Muscle of leg (tissue), 3 donors: ENCODE measurements at regions not wholly inside any gene's neighbourhood (a gene's known extent, or its start where the extent isn't known, plus 50 kb on each side); places are given as distances from the start of the nearest gene placed in this dataset.
"Not testable (repeated sequence)": the region's sequence is repeated elsewhere in the genome, so short reads cannot be mapped to it uniquely, and the experiment has no call there.

Experiments
- DNase-seq: peaks from one replicate; pipeline ENCODE4 v3.0.0; 2013
- H3K27ac ChIP-seq: one replicate; pipeline ENCODE4 v1.5.1; 2013; ENCODE audit warnings: mild to moderate bottlenecking, low read length, control low read depth
- H3K27me3 ChIP-seq: one replicate; pipeline ENCODE4 v1.6.1; 2013; ENCODE audit warnings: low read length; ENCODE audit not compliant: control insufficient read depth, insufficient read depth
- H3K36me3 ChIP-seq: one replicate; pipeline ENCODE4 v1.6.1; 2013; ENCODE audit warnings: low read length; ENCODE audit not compliant: control insufficient read depth, insufficient read depth
- H3K4me1 ChIP-seq: one replicate; pipeline ENCODE4 v1.6.1; 2013; ENCODE audit warnings: low read length; ENCODE audit not compliant: control insufficient read depth, insufficient read depth
- H3K4me3 ChIP-seq: one replicate; pipeline ENCODE4 v1.5.1; 2013; ENCODE audit warnings: low read length, control low read depth
- H3K9me3 ChIP-seq: replicated peaks from 2 replicates; pipeline ENCODE4 v1.6.1; 2013; ENCODE audit warnings: low read depth, low read length; ENCODE audit not compliant: control insufficient read depth
- WGBS: methylation state at CpG from one replicate; pipeline ENCODE4 v1.1.5; 2013; ENCODE audit warnings: missing lambda C conversion rate; ENCODE audit not compliant: insufficient coverage; 5-methylcytosine and 5-hydroxymethylcytosine counted together

DNA sequence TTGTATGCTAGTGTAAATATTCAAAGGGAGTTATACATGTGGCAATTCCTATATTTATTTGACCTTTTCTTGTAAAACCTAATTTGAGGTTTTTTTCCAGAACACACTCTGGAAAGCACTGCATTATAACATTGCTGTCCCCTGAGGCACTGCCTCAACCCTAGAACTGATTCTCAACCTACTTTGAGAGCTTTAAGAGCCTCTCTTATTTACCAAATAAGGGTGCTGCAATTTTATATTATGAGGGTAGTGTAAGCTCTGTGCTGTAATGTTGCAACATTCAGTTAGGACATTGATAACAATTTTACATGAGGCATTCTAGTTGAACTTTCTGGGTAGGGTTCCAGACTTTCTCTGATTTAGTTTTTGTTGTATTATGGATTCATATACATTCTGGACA is 302.2 kb upstream of the DEPDC1 start:
- DNase-seq: no peak
- no peak overlapping the region for H3K27ac ChIP-seq
- no peaks in the 10 kb centered on the region for H3K27me3 ChIP-seq
- no peak overlapping the region for H3K4me3 ChIP-seq
- no peaks in the 10 kb centered on the region for H3K9me3 ChIP-seq
- no peaks in the 10 kb centered on the region for H3K36me3 ChIP-seq
- H3K4me1 ChIP-seq: no peaks in the 10 kb centered on the region

DNA sequence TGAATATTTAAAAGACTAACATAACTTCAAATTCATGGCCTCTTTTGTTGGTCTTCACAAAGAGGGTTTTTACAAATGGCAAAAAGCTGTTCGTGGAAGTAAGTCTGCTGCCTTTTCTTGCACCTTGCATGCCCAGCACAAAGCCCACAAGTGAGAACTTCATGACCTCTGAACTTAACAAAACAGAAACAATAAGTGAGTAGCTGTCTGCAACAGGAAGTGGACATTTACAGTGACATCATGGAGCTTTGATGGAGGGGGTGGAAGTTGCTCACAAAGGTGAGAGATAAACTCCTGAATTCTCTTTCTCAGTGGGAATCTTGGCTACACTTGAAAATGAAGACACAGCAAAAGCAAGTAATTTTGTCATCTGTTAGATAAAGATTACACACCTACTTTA is 303.3 kb upstream of the DEPDC1 start:
- WGBS: no CpG with 5 or more reads among the region's 1 CpG
- no peaks in the 10 kb centered on the region for H3K36me3 ChIP-seq
- H3K27me3 ChIP-seq: no peaks in the 10 kb centered on the region
- no peak overlapping the region for H3K27ac ChIP-seq
- no peak overlapping the region for H3K4me3 ChIP-seq
- DNase-seq: no peak
- H3K4me1 ChIP-seq: no peaks in the 10 kb centered on the region
- no peaks in the 10 kb centered on the region for H3K9me3 ChIP-seq

DNA sequence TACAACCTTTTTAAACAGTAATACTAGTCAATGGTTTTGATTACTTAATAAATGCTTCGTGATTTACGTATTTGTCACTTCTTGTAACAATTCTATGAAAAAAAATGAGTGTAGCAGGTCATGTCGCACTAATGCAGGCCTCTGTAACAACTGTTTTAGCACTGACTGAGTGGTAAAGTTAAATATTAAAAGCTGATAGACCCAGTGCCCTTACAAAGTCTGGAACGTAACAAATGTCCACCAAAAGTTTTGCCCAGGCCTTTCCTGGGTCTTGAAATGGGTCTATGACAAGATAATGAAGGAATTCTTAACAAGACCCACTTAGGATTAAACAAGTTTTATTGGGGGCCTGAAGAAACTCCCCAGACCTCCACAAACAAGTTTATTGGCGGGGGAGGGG is 304.6 kb upstream of the DEPDC1 start:
- WGBS: 60% methylated on average over 1 of the region's 5 CpGs
- H3K4me3 ChIP-seq: no peak overlapping the region

DNA sequence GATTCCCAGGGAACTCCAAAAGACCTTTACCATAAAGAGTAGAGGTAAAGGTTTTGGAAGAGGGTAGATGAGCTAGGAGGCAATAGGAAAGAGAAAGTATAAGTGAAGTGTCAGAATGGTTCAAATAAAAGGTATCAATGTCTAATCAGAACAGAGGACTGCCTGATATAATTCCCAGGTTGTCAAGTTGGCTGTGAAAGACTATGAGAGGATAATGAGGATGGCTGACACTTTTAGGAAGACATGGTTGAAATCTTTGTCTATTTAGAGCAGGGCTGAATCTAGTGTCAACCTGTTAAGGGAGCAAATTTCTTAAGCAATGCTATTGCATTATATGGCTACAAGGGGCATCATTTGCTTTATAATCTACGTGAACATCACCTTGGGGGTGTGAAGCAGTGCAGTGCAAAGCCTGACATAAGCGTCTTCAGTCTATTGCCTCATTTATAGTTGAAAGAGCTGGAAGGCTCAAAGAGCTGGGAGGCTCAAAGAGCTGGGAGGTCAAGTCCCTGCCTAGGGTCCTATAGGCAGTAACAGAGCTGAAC is 308.3 kb upstream of the DEPDC1 start:
- Histone ChIP-seq H3K9me3 (no peaks in the 10 kb centered on the region), H3K36me3 (no peaks in the 10 kb centered on the region), H3K27me3 (no peaks in the 10 kb centered on the region), H3K4me1 (no peaks in the 10 kb centered on the region), H3K27ac (no peak overlapping the region), H3K4me3 (no peak overlapping the region)
- WGBS: 70% methylated on average over 2 of the region's 2 CpGs
- DNase-seq: no peak

More for the DNA sequence above, 304.6 kb upstream of the DEPDC1 start:
- Histone ChIP-seq H3K9me3 (no peaks in the 10 kb centered on the region), H3K4me1 (no peaks in the 10 kb centered on the region), H3K27ac (no peak overlapping the region), H3K36me3 (no peaks in the 10 kb centered on the region), H3K27me3 (no peaks in the 10 kb centered on the region)
- no peak for DNase-seq

DNA sequence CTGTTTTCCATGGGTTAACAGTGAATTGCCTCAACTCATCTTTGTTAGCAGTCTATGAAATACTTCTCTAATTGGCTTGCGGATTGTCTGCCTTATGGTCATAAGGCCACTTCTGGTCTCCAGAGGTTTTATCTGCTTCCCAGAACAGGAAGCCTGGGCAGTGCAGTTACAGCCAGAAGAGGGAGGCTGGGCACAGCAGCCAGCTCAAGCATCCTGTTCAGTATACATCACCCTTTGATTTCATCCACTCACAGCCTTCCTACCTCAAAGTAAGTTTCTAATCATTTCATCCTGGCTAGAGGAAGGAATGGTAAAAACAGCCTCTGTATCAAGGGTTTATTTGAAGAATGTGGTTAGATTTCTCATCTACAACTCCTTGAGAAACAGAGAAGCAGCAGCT is 311.5 kb upstream of the DEPDC1 start:
- Histone ChIP-seq H3K27ac (no peak overlapping the region), H3K4me1 (no peaks in the 10 kb centered on the region), H3K4me3 (no peak overlapping the region), H3K36me3 (no peaks in the 10 kb centered on the region), H3K9me3 (no peaks in the 10 kb centered on the region), H3K27me3 (no peaks in the 10 kb centered on the region)
- WGBS: no CpG with 5 or more reads among the region's 1 CpG
- DNase-seq: peak; percentile 7

DNA sequence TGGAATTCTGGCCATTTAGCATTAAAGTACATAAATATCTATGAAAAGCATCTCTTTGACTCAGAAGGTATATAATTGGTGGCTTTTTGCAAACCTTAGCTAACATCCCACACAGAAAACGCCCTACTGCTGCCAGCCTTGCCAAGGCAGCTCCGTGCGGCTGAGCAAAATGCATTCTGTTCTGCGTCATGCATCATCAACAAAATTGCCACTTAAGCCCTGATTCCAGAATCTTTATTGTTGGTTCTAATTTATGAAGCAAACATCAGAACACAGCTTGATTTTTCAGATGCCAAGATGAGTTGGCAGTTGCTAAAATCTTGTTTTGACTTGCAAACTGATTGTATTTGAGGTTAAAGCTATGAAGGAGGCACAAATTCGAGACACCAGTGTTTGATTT is 314.9 kb upstream of the DEPDC1 start:
- Histone ChIP-seq H3K4me3 (no peak overlapping the region), H3K4me1 (no peaks in the 10 kb centered on the region), H3K36me3 (no peaks in the 10 kb centered on the region), H3K27me3 (no peaks in the 10 kb centered on the region), H3K27ac (no peak overlapping the region), H3K9me3 (no peaks in the 10 kb centered on the region)
- WGBS: 40% methylated on average over 3 of the region's 5 CpGs
- DNase-seq: no peak

DNA sequence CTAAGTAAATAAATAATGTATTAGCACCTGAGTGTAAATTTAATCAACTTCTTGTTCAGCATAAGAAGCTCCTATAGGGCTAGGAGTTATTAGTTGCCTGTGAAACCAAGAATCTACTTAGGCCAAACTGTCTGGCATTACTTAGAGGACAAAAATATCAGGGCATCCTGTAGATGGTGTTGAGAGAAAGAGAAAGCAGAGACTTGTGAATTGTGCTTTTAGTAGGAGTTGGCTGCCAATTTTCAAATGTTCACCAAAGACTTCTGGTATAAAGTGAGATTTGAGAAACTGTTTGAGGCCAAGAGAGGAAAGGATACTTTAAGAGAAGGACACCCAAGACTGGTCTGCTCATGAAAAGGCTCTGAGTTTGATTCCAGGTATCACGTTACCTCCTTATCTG is 315.5 kb upstream of the DEPDC1 start:
- Histone ChIP-seq H3K4me1 (no peaks in the 10 kb centered on the region), H3K9me3 (no peaks in the 10 kb centered on the region), H3K4me3 (no peak overlapping the region), H3K27me3 (no peaks in the 10 kb centered on the region), H3K27ac (no peak overlapping the region), H3K36me3 (no peaks in the 10 kb centered on the region)
- no CpG with 5 or more reads among the region's 1 CpG for WGBS
- peak; percentile 22 for DNase-seq

DNA sequence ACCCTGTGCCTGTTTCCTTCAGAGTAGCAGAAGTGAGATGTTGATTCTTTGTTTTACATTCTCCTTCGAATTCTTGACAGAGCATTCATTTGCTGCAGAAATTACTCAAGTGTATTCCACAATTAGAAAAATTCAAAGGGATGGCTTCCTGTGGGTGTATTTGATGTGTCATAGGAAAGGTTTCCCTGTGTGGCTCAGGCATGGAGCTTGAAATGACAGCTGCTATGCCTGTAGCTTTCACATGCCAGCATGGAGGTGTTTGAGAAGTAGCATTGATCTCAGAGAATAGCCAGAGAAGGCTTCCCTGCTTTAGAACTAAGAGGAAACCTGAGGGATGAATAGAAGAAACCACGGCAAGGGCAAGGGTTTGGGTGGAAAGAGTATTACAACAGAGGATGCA is 317.2 kb upstream of the DEPDC1 start:
- no peak overlapping the region for H3K27ac ChIP-seq
- H3K27me3 ChIP-seq: no peaks in the 10 kb centered on the region
- no peaks in the 10 kb centered on the region for H3K4me1 ChIP-seq
- no peak for DNase-seq
- 71% methylated on average over 1 of the region's 2 CpGs for WGBS
- no peaks in the 10 kb centered on the region for H3K9me3 ChIP-seq
- no peak overlapping the region for H3K4me3 ChIP-seq
- no peaks in the 10 kb centered on the region for H3K36me3 ChIP-seq

DNA sequence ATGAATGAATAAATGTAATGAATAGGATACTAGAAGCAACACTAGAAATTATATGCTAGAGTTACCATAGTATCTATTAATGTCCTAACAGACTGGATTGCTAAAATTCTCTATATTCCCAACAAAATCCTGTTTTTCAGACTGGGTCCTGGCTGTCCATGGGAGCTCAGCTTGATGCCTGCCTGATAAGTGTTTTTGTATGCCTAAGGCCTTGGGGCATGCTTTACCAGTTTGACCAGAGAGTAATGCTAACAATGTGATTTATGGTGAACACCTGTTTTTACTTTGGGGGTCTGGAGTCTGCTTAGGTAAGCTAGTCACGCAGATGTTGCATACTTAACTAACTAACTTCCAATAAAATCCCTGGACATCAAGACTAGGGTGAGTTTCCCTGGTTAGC is 318.8 kb upstream of the DEPDC1 start:
- Histone ChIP-seq H3K4me3 (no peak overlapping the region), H3K4me1 (no peaks in the 10 kb centered on the region), H3K27ac (no peak overlapping the region), H3K36me3 (no peaks in the 10 kb centered on the region), H3K9me3 (no peaks in the 10 kb centered on the region), H3K27me3 (no peaks in the 10 kb centered on the region)
- DNase-seq: no peak
- no CpG with 5 or more reads among the region's 1 CpG for WGBS

DNA sequence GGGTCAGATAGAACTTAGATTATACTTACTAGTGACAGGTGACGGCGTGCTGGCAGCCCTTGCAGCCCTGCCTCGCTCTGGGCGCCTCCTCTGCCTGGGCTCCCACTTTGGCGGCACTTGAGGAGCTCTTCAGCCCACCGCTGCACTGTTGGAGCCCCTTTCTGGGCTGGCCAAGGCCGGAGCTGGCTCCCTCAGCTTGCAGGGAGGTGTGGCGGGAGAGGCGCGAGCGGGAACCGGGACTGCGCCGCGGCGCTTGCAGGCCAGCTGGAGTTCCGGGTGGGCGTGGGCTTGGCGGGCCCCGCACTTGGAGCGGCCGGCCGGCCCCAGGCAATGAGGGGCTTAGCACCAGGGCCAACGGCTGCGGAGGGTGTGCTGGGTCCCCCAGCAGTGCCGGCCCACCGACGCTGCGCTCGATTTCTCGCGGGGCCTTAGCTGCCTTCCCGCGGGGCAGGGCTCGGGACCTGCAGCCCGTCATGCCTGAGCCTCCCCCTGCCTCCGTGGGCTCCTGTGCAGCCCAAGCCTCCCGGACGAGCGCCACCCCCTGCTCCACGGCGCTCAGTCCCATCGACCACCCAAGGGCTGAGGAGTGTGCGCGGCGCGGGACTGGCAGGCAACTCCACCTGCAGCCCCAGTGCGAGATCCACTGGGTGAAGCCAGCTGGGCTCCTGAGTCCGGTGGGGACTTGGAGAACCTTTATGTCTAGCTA is 320.8 kb upstream of the DEPDC1 start:
- not testable (repeated sequence) for H3K9me3 ChIP-seq, H3K36me3 ChIP-seq, H3K4me1 ChIP-seq, H3K4me3 ChIP-seq, H3K27me3 ChIP-seq, H3K27ac ChIP-seq, DNase-seq
- 94% methylated on average over 39 of the region's 49 CpGs for WGBS
